HEK293T (cell line): ENCODE measurements at regions not wholly inside any gene's neighbourhood (a gene's known extent, or its start where the extent isn't known, plus 50 kb on each side); places are given as distances from the start of the nearest gene placed in this dataset.

Experiments
- ARNT ChIP-seq: fragments of 450-650 bp; IDR thresholded peaks from 2 replicates; pipeline ENCODE4 v1.6.1; 2017; ENCODE audit warnings: mild to moderate bottlenecking
- BHLHE40 ChIP-seq: fragments of 450-650 bp; IDR thresholded peaks from 2 replicates; pipeline ENCODE4 v1.6.1; 2016; ENCODE audit warnings: mild to moderate bottlenecking, moderate library complexity, borderline replicate concordance
- L3MBTL2 ChIP-seq: fragments of 450-650 bp; conservative IDR thresholded peaks from 2 replicates; pipeline ENCODE4 v1.6.1; 2016; ENCODE audit warnings: mild to moderate bottlenecking
- PKNOX1 ChIP-seq: fragments of 450-650 bp; IDR thresholded peaks from 2 replicates; pipeline ENCODE4 v1.6.1; 2016
- SP1 ChIP-seq: fragments of 450-650 bp; IDR thresholded peaks from 2 replicates; pipeline ENCODE4 v1.6.1; 2017

- TF ChIP-seq L3MBTL2 (no peak), SP1 (no peak), BHLHE40 (no peak), ARNT (no peak), PKNOX1 (no peak)
Measured at GRCh38 chr12:124674937-124675336, 107.5 kb upstream of the NCOR2 start.
